ENCODE measurements at regions not wholly inside any gene's neighbourhood (a gene's known extent, or its start where the extent isn't known, plus 50 kb on each side); places are given as distances from the start of the nearest gene placed in this dataset.

DNA sequence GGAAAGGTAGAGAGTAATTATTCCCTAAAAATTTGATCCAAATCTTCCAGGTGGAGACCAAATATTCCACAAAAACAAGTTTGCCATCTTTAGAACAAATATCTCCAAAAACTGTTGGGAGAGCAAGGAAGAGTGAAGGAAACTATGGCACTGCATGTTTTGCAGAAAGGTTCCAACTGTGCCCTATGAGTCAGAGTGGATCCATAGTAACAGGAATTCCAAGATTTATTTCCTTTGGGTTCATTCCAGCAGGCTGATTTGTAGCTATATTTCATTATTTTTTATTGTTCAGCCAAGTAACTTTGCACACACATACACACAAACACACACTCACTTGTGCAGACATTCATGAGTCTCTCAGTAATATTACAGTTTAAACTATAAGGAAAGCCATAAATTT is 459.7 kb upstream of the EPHA6 start:
- Histone ChIP-seq H3K9me3 (no peaks in the 10 kb centered on the region), H3K4me1 (no peaks in the 10 kb centered on the region), H3K27me3 (no peaks in the 10 kb centered on the region), H3K4me3 (no peak overlapping the region), H3K27ac (no peak overlapping the region), H3K36me3 (no peaks in the 10 kb centered on the region)
- DNase-seq (no peak), ATAC-seq (ENCODE audit: low FRiP score in 2 of 2) (no peak)
- TF ChIP-seq POLR2A (IDR thresholded peaks at IDR 0.05) (no peak), POLR2AphosphoS5 (IDR thresholded peaks at IDR 0.05) (no peak), EP300 (IDR thresholded peaks at IDR 0.05) (no peak), CTCF (IDR thresholded peaks at IDR 0.05) (no peak)

DNA sequence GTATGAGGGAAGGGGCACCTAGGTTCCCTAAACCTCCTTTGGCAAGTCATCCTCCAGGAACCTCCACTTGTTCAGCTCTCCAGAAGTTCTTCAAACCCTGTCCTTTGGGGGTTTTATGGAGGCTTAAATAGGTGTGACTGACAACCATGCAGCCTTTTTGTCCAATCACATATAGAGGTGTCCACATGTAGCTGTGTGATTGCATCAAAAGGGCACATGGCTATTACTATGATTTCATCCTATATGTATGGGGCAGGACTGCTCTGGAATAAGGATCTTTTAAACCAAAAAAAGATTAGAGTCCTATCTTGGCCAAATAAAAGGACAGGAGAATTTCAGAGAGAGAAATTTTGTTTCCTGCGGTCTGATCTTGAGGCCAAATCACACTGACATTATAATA is 453.2 kb upstream of the EPHA6 start:
- DNase-seq (no peak), ATAC-seq (ENCODE audit: low FRiP score in 2 of 2) (no peak)
- H3K27ac ChIP-seq = no peak overlapping the region
- no peaks in the 10 kb centered on the region for H3K36me3 ChIP-seq
- no peaks in the 10 kb centered on the region for H3K27me3 ChIP-seq
- no peaks in the 10 kb centered on the region for H3K9me3 ChIP-seq
- H3K4me3 ChIP-seq = no peak overlapping the region
- TF ChIP-seq POLR2A (IDR thresholded peaks at IDR 0.05) = no peak
- no peak for TF ChIP-seq POLR2AphosphoS5 (IDR thresholded peaks at IDR 0.05)
- TF ChIP-seq EP300 (IDR thresholded peaks at IDR 0.05) = no peak
- no peak for TF ChIP-seq CTCF (IDR thresholded peaks at IDR 0.05)
- no peaks in the 10 kb centered on the region for H3K4me1 ChIP-seq
- WGBS, 2 donors = 88 to 100% methylated on average over 1 of the region's 1 CpG

DNA sequence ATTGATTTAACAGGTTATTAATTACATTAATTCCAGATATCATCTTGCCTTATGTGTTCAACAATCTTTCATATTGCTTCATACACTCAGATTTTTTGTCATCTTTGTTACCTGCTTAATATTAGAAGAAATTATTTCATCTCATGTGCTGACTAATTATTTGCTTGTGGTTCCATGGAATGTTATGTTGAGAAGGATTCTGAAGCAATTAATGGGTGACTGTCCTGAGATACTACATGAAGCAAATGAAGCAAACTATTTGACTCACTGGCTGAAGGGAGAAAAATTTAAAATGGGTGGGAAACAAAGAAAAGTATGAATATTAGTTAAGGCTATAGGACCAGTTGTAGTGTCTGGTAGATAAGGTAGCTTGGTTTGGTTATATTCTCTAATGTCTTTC is 443.8 kb upstream of the EPHA6 start:
- Histone ChIP-seq H3K4me1 (no peaks in the 10 kb centered on the region), H3K27ac (no peak overlapping the region), H3K4me3 (no peak overlapping the region), H3K27me3 (no peaks in the 10 kb centered on the region), H3K9me3 (no peaks in the 10 kb centered on the region), H3K36me3 (no peaks in the 10 kb centered on the region)
- TF ChIP-seq CTCF (IDR thresholded peaks at IDR 0.05) (no peak), POLR2AphosphoS5 (IDR thresholded peaks at IDR 0.05) (no peak), EP300 (IDR thresholded peaks at IDR 0.05) (no peak), POLR2A (IDR thresholded peaks at IDR 0.05) (no peak)
- no peak for ATAC-seq (ENCODE audit: low FRiP score in 2 of 2)
- DNase-seq = no peak

- WGBS, 2 donors = 50 to 71% methylated on average over 1 of the region's 1 CpG
- Histone ChIP-seq H3K36me3 (no peaks in the 10 kb centered on the region), H3K4me3 (no peak overlapping the region), H3K9me3 (no peaks in the 10 kb centered on the region), H3K4me1 (no peaks in the 10 kb centered on the region), H3K27ac (no peak overlapping the region), H3K27me3 (no peaks in the 10 kb centered on the region)
- ATAC-seq (ENCODE audit: low FRiP score in 2 of 2) (no peak), DNase-seq (no peak)
- TF ChIP-seq CTCF (IDR thresholded peaks at IDR 0.05) (no peak), EP300 (IDR thresholded peaks at IDR 0.05) (no peak), POLR2A (IDR thresholded peaks at IDR 0.05) (no peak), POLR2AphosphoS5 (IDR thresholded peaks at IDR 0.05) (no peak)
These were observed 404.2 kb upstream of the EPHA6 start for GRCh38 chr3:96410006-96410730.

- H3K27ac ChIP-seq = no peak overlapping the region
- no peak overlapping the region for H3K4me3 ChIP-seq
- no peaks in the 10 kb centered on the region for H3K4me1 ChIP-seq
- whole genome bisulfite sequencing, 2 donors = 92 to 96% methylated on average over 4 to 5 of the region's 5 CpGs
- H3K9me3 ChIP-seq = no peaks in the 10 kb centered on the region
- H3K36me3 ChIP-seq = no peaks in the 10 kb centered on the region
- DNase-seq = no peak
- TF ChIP-seq POLR2AphosphoS5 (IDR thresholded peaks at IDR 0.05) = no peak
- no peak for TF ChIP-seq EP300 (IDR thresholded peaks at IDR 0.05)
- no peak for TF ChIP-seq CTCF (IDR thresholded peaks at IDR 0.05)
- no peak for TF ChIP-seq POLR2A (IDR thresholded peaks at IDR 0.05)
- ATAC-seq (ENCODE audit: low FRiP score in 2 of 2) = no peak
- H3K27me3 ChIP-seq = no peaks in the 10 kb centered on the region
These were observed 397.7 kb upstream of the EPHA6 start for GRCh38 chr3:96416549-96417255.

Data from upper lobe of left lung (tissue), 6 donors.